ENCODE measurements at regions not wholly inside any gene's neighbourhood (a gene's known extent, or its start where the extent isn't known, plus 50 kb on each side); places are given as distances from the start of the nearest gene placed in this dataset.

DNA sequence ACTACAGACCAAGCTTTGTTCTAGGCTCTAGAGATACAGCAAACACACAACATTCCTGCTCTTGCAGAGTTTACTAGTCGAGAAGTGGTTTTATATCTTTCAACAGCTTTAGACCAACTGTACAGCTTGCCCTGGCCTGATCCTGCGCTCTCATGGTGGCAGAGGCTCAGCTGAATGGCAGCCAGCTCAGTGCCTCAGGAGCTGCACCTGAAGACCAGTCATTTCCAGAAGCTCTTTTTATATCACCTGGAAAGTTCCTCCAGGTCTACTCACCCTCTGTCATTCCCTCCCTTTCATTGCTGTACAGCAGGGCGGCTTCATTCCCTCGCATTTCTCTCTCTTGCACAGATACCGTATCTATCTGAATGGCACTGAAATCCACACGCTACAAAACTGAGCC, 319.8 kb downstream of the GATA3 start:
- H3K27ac Mint-ChIP-seq = no peak overlapping the region
- no peaks in the 10 kb centered on the region for H3K9me3 Mint-ChIP-seq
- peaks cover 0 to 7% of the 10 kb centered on the region in 2 donors for H3K27me3 Mint-ChIP-seq (ENCODE audit: low read depth in 2 of 2)
- no peak overlapping the region for H3K4me3 Mint-ChIP-seq
- DNase-seq (no peak), ATAC-seq (no peak)
- no peaks in the 10 kb centered on the region for H3K4me1 Mint-ChIP-seq
- Histone ChIP-seq H3K4me3 (ENCODE audit: low read length) (no peak overlapping the region), H3K27me3 (ENCODE audit: control insufficient read depth, insufficient read depth, low read length) (no peaks in the 10 kb centered on the region), H3K4me1 (ENCODE audit: control insufficient read depth, insufficient read depth, low read length) (no peaks in the 10 kb centered on the region), H3K27ac (ENCODE audit: low read length) (no peak overlapping the region), H3K9me3 (ENCODE audit: control insufficient read depth, insufficient read depth, low read length) (no peaks in the 10 kb centered on the region), H3K36me3 (ENCODE audit: control insufficient read depth, insufficient read depth, low read length) (no peaks in the 10 kb centered on the region)
- TF ChIP-seq, protein P1, sequence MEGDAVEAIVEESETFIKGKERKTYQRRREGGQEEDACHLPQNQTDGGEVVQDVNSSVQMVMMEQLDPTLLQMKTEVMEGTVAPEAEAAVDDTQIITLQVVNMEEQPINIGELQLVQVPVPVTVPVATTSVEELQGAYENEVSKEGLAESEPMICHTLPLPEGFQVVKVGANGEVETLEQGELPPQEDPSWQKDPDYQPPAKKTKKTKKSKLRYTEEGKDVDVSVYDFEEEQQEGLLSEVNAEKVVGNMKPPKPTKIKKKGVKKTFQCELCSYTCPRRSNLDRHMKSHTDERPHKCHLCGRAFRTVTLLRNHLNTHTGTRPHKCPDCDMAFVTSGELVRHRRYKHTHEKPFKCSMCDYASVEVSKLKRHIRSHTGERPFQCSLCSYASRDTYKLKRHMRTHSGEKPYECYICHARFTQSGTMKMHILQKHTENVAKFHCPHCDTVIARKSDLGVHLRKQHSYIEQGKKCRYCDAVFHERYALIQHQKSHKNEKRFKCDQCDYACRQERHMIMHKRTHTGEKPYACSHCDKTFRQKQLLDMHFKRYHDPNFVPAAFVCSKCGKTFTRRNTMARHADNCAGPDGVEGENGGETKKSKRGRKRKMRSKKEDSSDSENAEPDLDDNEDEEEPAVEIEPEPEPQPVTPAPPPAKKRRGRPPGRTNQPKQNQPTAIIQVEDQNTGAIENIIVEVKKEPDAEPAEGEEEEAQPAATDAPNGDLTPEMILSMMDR (IDR thresholded peaks at IDR 0.05) = no peak
- intact Hi-C loops (cut with micrococcal nuclease) = no loop called here
- H3K36me3 Mint-ChIP-seq = no peaks in the 10 kb centered on the region
- WGBS (ENCODE audit: insufficient coverage) = 95% methylated on average over 6 of the region's 6 CpGs

DNA sequence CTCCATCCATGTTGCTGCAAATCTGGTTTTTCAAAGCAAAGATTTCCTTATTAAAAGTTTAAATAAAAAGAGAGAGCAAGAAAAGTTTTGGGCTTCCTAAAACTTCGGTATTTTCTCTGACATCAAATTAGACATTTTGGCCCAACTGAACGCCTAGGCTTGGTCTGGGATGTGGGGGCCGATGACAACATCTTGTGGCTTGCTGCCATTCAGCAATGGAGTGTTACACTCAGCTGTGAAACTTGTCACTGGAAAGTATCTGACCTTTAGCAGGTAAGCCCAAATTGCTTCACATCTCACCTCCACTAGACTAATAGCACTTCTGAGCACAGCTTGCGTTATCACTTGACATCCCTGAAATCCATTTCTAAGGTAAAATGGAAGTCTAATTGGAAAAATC, 320.6 kb downstream of the GATA3 start:
- intact Hi-C loops (cut with micrococcal nuclease) = no loop called here

DNA sequence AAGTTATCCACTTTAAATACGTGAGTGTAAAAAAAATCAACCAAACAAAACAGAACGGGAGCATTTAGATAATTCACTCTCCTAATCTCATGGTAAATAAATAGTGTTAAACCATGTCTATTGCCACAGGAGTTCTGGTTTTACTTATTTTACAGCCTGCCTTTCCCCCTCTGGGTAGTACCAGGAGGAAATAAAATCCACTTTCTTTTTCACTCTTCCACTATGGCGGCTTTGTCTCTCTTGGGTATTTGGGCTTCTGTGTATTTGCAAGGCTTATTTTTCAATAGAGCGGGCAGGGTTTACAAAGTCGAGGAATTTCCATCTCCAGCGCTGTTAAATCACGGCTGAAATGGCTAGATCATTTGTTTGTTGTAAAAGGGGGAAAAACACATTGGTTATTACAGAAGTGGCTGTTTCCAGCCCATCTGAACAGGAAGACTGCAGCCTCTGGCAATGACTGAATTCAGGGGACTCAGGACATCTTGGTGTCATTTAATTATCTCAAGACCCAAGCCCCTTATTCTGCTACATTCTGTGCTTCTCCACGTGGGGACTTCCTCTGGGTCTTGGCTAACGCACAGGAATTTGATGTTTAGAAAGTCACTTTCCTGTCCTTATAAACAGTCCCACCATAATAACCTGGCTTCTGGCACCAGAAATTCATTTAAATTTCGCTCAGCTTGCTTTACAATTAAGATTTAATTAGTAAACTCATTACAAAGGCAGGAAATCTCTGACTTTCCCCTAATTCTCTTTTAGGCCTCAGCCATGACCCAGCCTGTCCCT, 323.9 kb downstream of the GATA3 start:
- ATAC-seq (no peak), DNase-seq (no peak)
- H3K9me3 Mint-ChIP-seq = no peaks in the 10 kb centered on the region
- peaks cover 4 to 7% of the 10 kb centered on the region in 2 donors for H3K27me3 Mint-ChIP-seq (ENCODE audit: low read depth in 2 of 2)
- no peaks in the 10 kb centered on the region for H3K36me3 Mint-ChIP-seq
- H3K27ac Mint-ChIP-seq = no peak overlapping the region
- Histone ChIP-seq H3K27me3 (ENCODE audit: control insufficient read depth, insufficient read depth, low read length) (no peaks in the 10 kb centered on the region), H3K4me3 (ENCODE audit: low read length) (no peak overlapping the region), H3K4me1 (ENCODE audit: control insufficient read depth, insufficient read depth, low read length) (no peaks in the 10 kb centered on the region), H3K27ac (ENCODE audit: low read length) (no peak overlapping the region), H3K9me3 (ENCODE audit: control insufficient read depth, insufficient read depth, low read length) (no peaks in the 10 kb centered on the region), H3K36me3 (ENCODE audit: control insufficient read depth, insufficient read depth, low read length) (no peaks in the 10 kb centered on the region)
- 92% methylated on average over 8 of the region's 10 CpGs for WGBS (ENCODE audit: insufficient coverage)
- TF ChIP-seq, protein P1 (IDR thresholded peaks at IDR 0.05) = no peak
- H3K4me3 Mint-ChIP-seq = no peak overlapping the region
- peaks cover 4 to 6% of the 10 kb centered on the region in 2 donors for H3K4me1 Mint-ChIP-seq
- intact Hi-C loops (cut with micrococcal nuclease) = no loop called here

More for the DNA sequence above, 320.6 kb downstream of the GATA3 start:
- Histone ChIP-seq H3K4me3 (ENCODE audit: low read length) (no peak overlapping the region), H3K4me1 (ENCODE audit: control insufficient read depth, insufficient read depth, low read length) (no peaks in the 10 kb centered on the region), H3K9me3 (ENCODE audit: control insufficient read depth, insufficient read depth, low read length) (no peaks in the 10 kb centered on the region), H3K27me3 (ENCODE audit: control insufficient read depth, insufficient read depth, low read length) (no peaks in the 10 kb centered on the region), H3K27ac (ENCODE audit: low read length) (no peak overlapping the region), H3K36me3 (ENCODE audit: control insufficient read depth, insufficient read depth, low read length) (no peaks in the 10 kb centered on the region)
- Mint-ChIP-seq H3K4me3 (no peak overlapping the region), H3K27ac (no peak overlapping the region), H3K36me3 (no peaks in the 10 kb centered on the region), H3K4me1 (no peaks in the 10 kb centered on the region), H3K9me3 (no peaks in the 10 kb centered on the region), H3K27me3 (ENCODE audit: low read depth in 2 of 2) (peaks cover 0 to 7% of the 10 kb centered on the region in 2 donors)
- ATAC-seq (no peak), DNase-seq (no peak)
- TF ChIP-seq, protein P1 (IDR thresholded peaks at IDR 0.05) = no peak
- WGBS (ENCODE audit: insufficient coverage) = 79% methylated on average over 4 of the region's 4 CpGs
